ENCODE measurements at regions not wholly inside any gene's neighbourhood (a gene's known extent, or its start where the extent isn't known, plus 50 kb on each side); places are given as distances from the start of the nearest gene placed in this dataset.
"Not testable (repeated sequence)": the region's sequence is repeated elsewhere in the genome, so short reads cannot be mapped to it uniquely, and the experiment has no call there.

DNA sequence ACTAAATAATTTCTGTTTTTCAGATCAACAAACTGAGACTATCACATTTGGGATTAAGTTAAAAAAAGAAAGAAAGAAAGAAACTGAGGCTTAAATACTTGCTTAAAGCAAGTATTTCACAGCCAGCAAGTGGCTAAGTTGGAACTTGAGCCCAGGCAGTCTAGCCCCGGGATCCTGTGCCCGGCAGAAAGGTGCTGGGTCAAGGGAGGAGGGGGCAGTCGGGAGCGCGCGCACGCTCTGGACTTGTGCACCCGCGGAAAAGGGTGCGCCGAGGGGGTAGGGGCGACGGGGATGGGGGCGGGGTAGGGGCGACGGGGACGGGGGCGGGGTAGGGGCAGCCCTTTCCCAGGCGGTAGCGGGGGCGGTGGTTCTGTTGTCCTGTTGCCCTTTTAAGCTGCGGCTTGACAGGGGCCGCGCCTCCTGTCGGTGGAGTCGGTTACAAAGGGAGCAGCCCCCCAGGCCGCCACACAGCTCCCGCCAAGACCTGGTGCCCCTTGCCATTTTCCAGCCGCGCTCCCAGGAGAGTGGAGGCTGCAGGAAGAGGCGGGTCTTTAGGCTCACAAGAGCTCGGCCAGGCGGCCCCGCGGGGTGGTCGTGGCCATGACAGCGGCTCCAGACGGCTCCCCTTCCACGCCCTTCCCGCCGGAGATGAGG, 60.6 kb downstream of the GOLGA8T start:
- DNase-seq (ENCODE audit: low read depth): not testable (repeated sequence)

DNA sequence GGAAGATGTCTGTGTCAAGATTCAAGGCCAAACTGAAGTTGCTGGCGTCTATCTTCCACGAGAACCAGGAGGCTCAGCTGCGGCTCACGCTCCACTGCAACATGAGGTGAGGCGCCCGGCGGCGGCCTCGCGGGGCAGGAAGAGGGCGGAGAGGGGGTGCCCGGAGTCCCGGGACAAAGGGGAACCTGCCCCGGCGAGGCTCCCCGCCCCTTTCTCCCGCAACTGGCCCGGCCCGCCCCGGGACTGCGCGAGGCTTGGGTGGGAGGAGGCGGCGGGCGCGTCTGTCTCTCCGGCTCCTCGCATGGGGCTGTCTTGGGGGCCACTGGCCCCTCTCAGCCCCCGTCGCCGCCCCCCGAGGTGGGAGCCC, 61.1 kb downstream of the GOLGA8T start:
- peak; percentile 3 for DNase-seq (ENCODE audit: low read depth)

DNA sequence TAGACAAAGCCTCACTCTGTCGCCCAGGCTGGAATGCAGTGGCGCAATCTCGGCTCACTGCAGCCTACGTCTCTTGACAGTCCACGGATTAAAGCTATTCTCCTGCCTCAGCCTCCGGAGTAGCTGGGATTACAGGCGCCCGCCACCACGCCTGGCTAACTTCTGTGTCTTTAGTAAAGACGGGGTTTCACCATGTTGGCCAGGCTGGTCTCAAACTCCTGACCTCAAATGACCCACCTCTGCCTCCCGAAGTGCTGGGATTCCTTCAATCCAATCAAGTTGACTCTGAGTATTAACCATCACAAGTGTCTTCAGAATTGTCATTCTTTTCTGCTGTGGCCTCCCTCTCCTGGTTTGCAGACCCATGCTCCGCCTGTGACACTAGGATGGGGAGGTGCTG, 61.9 kb downstream of the GOLGA8T start:
- DNase-seq (ENCODE audit: low read depth): not testable (repeated sequence)

DNA sequence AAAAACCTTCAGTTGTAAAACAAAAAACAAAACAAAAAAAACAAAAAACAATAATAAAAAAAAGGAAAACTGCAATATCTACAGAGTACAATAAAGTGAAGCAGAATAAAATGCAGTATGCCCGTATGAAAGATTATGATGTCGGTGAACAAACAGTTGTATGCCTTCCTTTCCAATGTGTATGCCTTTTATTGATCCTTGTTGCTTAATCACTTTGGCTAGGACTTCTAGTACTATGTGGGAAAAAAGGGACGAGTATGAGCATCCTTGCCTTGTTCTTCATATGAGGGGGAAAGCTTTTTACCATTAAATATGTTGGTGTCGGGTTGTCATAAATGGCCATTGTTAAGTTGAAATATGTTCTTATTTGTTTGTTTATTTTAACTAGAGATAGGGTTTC, 66.7 kb downstream of the GOLGA8T start:
- not testable (repeated sequence) for DNase-seq (ENCODE audit: low read depth)

DNA sequence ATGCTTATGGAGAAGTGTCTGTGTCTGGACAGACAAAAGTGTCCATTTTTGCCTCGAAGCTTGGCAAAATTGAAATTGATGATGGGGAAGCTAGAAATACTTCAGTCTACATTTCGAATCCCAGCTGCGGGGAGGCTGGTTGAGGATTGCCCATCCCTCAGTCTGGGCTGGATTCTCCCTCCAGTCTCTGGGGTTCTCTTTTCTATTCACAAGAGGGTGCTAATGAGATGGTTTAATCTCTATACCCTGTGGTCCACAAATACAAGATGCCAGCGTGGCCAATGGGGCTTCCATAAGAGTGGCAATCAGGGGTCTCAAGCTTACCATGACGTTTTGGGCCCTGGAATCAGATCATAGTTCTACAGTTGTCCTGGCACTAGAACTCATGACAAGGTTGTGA, 78.9 kb downstream of the GOLGA8T start:
- DNase-seq (ENCODE audit: low read depth): not testable (repeated sequence)

DNA sequence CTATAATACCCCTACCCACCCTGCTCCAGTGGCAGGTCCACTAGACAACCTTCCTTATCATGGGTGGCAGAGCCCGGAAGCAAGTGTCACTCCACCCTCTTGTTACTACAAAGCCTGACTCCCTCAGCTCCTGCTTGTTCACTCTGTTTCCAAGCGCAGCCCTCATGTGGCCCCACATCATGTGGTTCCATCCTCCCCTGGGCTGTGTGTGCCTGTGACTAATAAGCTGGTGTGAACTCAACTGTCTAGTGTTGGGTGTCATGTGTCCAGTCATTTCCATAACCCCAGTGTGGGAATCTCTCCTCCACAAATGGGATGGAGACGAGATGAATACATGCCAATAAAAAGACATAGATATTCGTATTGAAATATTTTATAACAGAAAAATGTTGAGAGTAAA, 87.0 kb downstream of the GOLGA8T start:
- DNase-seq (ENCODE audit: low read depth): not testable (repeated sequence)

DNA sequence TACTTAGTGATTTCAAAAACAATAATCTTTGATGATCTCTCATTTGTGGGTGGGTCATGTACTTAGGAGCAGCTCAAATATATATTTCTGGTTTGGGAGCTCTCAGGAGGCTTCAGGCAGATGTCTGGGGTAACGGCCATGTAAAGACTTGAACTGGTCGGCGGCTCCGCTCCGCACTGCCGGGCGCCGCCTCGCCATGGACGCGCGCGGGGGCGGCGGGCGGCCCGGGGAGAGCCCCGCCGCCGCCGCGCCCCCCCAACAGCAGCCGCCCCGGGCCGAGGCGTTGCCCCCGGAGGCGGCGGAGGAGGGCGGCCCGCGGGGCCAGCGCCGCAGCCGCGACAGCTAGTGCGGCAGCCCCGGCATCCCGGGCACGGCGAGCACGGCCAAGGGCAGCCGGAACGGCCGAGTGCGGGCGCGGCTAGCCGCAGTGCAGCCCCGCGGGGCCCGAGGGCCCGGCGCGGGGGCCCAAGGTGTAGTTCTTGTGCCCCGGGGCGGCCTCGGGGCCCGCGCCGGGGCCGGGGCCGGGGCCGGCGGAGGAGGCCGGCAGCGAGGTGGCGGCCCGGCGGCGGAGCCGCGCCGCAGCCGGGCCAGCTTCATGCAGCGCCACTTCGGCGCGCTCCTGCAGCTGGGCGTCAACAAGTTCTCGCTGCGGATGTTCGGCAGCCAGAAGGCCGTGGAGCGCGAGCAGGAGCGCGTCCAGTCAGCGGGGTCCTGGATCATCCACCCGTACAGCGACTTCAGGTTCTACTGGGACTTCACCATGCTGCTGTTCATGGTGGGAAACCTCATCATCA, 88.1 kb downstream of the GOLGA8T start:
- not testable (repeated sequence) for DNase-seq (ENCODE audit: low read depth)

DNA sequence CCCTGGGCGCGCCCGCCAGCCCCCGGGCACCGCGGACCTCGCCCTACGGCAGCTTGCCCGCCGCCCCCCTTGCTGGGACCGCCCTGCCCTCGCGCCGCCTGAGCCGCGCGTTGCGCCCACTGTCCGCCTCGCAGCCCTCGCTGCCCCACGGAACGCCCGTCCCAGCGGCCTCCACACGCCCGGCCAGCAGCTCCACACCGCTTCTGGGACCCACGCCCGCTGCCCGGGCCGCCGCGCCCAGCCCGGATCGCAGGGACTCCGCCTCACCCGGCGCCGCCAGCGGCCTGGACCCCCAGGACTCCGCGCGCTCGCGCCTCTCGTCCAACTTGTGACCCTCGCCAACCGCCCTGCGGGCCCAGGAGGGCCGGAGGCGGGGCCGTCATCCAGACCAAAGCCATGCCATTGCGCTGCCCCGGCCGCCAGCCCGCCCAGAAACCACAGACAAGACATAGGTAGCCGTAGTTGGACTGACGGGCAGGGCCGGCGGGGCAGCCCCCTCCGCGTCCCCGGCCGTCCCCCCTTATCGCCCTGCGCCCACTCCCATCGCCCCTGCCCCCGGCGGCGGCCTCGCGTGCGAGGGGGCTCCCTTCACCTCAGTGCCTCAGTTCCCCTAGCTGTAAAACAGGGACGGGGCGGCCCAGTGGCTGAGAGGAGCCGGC, 90.5 kb downstream of the GOLGA8T start:
- not testable (repeated sequence) for DNase-seq (ENCODE audit: low read depth)

DNA sequence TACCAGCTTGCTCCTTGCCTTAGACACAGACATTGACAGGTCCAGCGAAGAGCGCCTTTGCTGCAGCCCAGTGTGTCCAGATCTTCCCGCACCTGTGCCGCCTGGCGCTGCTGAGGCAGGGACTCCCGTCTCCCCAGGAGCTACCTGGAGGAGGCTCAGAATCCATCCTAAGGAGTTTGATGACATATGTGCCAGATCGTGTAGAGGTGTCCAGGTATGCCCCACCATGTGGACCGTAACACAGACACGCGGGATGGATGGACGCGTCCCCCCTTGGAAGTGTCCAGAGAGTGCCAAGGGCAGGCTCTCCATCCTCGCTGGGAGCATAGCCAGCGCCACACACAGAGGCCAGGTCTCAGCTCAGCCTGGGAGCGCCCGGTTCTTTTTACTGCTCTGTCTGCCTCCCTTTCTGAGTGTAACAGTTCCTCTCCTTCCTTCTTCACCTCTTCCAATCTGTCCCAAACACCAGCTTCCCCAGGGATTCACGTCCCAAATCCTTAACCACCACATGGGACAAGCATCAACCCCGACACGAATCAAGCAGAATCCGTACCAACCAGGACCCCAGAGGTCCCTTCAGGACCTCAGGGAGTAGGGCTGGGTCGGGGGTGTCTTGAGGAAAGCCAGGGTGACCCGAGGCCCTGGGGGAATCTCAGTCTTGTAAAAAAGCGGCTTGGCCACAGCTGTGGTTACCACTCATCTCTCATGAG, 126.7 kb downstream of the GOLGA8T start:
- not testable (repeated sequence) for DNase-seq (ENCODE audit: low read depth)

DNA sequence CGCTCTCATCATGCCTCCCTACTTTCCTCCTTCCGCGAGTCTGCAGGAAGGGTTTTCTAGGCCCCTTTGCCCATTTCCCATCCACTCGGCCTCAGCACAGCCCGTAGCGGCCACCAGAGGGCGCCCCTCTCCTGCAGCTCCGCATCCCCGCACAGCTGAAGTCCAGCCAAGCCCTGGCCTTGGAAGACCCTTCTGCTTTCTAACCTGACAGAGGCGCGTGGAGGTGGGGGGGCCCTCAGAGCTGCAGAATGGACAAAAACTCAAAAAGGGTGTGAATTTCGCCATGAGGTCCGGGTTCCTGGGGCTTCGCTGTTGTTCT, 127.2 kb downstream of the GOLGA8T start:
- not testable (repeated sequence) for DNase-seq (ENCODE audit: low read depth)

DNA sequence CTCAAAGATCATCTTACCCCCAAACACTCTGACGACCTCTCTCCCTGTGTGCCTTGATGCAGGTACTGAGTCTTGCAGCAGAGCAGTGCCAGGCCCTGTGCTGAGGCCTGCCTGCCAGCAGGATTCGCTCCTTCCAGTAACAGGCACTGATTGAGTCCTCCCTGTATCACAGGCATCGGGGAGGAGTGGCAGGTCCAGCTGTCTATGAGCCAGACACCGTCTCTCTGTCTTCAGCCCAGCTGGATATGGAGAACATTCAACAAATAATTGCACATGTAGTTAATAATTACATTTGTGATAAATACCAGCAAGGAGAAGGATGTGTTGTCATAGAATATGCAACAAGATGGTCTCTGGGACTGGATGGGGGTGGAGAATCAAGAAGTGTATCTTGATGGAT, 129.1 kb downstream of the GOLGA8T start:
- DNase-seq (ENCODE audit: low read depth): not testable (repeated sequence)

DNA sequence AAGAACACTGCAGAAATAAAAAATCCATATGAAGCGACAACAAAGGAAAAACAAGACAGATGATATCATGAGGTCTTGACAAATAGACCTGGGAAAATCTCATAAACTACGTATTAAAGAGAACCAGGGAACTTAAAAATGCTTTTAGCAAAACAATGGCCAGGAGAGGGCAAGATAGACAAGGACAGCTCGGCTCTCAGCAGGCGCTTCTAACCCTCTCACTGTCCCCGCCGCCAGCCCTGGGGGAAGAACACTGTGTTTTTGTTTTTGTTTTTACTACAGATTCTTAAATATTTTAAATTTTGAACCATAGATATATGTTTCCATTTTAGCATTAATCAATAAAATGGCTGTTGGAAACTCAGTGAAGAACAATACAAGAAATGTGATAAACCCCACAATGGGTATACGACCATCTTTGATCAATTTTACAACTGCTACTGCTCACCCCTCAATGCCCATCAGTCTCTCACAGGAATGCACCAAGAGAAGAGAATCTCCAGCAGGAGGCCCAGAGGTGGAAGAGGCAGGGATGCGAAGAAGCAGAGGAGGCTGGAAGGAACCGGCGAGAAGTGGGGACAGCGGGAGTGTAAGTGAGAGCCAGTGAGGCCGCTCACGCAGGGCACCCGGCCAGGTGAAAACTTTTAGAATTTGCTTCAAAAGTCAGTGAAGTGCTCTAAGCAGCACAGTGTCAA, 98.0 kb downstream of the CHRFAM7A start:
- DNase-seq (ENCODE audit: low read depth): not testable (repeated sequence)

DNA sequence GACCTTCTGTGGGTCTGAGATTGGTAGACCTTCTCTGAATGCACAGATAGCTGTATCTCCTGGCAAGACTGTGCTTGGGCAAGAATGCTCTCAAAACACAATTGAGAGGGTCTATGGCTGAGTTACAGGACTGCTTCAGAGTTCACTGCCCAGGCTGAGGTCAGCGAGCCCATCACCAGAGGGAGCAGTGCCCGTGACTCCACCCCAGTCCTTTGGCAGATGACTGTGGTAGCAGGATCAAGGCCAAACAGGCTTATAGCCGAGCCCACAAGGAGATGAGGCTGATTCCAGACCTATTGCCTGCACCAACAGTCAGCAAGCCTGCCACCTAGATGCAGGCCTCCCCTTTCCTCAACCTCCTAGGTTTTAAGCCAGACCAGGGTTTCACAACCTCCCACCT, 89.4 kb downstream of the CHRFAM7A start:
- not testable (repeated sequence) for DNase-seq (ENCODE audit: low read depth)
